WI38 (cell line): ENCODE measurements at regions not wholly inside any gene's neighbourhood (a gene's known extent, or its start where the extent isn't known, plus 50 kb on each side); places are given as distances from the start of the nearest gene placed in this dataset.

Experiments used
- H3K4me3 ChIP-seq: 2 replicates; pipeline ENCODE4 v1.5.1; 2011; ENCODE audit warnings: low read depth, mild to moderate bottlenecking, control low read depth, low read length
- TF ChIP-seq, protein P1 (sequence below): IDR thresholded peaks from 2 replicates; pipeline ENCODE4 v1.5.1; 2012; ENCODE audit warnings: low read depth, mild to moderate bottlenecking, control low read depth, low read length

DNA sequence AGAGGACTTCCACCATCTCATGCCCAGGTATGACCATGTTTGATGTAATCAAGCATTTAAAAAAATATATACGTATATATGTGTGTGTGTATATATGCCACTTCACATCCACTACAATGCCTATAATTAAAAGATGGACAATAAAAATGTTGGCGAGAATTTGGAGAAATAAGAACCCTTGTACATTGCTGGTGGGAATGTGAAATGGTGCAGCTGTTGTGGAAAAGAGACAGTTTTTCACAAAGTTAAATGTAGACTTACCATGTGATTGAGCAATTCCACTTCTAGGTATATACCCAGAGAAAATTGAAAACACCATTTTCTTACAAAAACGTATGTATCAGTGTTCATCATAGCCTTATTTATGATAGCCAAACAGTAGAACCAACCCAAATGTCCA lies 229.2 kb upstream of the WWC1 start:
- no peak overlapping the region for H3K4me3 ChIP-seq
- TF ChIP-seq, protein P1, sequence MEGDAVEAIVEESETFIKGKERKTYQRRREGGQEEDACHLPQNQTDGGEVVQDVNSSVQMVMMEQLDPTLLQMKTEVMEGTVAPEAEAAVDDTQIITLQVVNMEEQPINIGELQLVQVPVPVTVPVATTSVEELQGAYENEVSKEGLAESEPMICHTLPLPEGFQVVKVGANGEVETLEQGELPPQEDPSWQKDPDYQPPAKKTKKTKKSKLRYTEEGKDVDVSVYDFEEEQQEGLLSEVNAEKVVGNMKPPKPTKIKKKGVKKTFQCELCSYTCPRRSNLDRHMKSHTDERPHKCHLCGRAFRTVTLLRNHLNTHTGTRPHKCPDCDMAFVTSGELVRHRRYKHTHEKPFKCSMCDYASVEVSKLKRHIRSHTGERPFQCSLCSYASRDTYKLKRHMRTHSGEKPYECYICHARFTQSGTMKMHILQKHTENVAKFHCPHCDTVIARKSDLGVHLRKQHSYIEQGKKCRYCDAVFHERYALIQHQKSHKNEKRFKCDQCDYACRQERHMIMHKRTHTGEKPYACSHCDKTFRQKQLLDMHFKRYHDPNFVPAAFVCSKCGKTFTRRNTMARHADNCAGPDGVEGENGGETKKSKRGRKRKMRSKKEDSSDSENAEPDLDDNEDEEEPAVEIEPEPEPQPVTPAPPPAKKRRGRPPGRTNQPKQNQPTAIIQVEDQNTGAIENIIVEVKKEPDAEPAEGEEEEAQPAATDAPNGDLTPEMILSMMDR, result no peak

DNA sequence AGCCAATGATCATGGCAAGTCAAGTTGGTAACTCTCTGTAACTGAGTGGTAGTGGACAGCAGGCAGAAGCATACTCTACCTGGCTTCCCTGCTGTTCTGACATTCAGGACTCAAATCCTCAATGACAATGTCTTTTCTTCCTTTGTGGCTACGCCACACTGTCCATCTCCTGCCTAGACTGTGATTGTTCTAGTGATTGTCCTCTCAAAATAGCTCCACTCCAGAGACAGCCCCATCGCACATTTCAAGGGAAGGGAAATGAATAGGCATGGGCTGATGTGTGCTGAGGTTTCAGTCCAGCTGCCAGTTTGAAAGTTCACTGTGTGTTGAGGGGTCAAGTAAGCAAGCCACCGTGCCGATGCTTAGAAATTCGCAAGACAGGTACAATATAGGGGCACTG lies 227.0 kb upstream of the WWC1 start:
- no peak overlapping the region for H3K4me3 ChIP-seq
- TF ChIP-seq, protein P1, result no peak

DNA sequence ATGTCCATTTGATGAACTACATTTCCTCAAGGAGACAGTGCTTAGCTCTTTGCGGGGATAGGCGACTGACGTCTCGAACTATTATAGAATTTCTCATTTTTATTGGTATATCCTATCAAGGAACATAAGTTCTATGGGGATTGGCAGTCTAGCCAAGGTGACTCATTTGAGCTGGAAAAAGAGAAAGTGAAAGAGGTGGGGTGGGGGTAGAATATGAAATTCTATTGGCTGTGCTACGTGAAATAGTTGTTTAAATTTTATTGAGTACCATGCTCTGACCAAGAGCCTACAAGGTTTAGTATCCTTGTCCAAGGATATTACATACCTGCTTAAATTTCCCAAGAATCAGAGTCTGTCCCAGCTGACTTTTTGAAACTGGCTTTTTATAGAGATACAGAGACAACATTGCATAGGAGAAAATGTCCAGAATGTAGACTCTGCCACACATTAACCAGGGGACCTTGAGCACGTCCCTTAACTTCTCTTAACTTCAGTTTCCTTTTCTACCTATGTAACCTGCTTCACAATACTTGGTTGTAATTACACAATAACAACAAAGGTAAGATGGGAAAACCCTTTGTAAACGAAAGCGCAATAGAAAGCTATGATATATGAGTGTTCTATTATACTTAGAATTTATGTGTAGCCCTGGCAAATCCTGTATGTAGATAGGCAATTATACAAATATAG lies 226.4 kb upstream of the WWC1 start:
- TF ChIP-seq, protein P1, result no peak
- H3K4me3 ChIP-seq, result peak overlapping the region; percentile 31

DNA sequence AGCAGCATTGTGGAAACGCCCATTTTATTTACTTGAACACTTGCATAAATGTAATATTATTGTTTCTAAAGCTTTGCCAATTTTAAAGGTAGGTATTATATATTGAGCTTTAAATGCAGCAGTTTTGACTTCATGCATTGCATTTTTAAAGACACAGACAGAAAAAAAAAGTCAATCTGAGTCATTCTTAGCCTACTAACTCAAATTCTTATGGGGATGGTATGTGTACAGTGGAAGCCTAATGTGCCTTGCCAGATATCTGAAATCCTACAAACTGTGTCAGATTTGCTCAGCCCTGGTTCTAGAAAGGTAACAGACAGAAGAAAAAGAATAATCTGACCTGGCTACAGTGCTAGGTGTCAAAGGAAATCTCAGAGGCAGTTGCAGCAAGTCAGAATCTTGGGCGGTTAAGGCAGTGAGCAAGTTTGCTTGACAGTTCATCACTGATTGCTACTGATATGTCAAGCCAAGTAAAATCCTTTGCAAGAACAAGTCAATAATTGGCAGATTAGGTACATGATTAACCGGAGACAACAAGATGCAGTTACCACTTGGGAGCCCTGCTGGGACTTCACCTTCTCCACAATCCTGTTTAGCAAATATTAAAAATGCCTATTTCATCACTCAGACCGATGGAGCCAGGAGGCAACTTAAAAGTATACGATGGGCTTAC lies 224.8 kb upstream of the WWC1 start:
- TF ChIP-seq, protein P1, result no peak

DNA sequence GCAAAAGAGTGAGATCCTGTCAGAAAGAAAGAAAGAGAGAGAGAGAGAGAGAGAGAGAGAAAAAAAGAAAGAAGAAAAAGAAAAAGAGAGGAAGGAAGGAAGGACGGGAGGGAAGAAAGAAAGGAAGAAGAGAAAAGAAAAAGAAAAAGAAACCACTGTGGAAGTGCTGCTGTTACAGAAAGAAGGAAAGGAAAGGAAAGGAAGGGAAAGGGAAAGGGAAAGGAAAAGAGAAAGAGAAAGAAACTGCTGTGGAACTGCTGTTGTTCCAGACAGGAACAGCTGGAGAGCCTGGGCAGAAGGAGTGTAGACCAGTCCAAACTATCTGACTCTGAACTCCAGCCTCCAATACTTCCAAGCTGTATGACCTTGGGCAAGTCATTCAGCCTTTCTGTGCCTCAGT lies 220.7 kb upstream of the WWC1 start:
- TF ChIP-seq, protein P1, result no peak
- H3K4me3 ChIP-seq, result no peak overlapping the region

More for the DNA sequence above, 224.8 kb upstream of the WWC1 start:
- no peak overlapping the region for H3K4me3 ChIP-seq

DNA sequence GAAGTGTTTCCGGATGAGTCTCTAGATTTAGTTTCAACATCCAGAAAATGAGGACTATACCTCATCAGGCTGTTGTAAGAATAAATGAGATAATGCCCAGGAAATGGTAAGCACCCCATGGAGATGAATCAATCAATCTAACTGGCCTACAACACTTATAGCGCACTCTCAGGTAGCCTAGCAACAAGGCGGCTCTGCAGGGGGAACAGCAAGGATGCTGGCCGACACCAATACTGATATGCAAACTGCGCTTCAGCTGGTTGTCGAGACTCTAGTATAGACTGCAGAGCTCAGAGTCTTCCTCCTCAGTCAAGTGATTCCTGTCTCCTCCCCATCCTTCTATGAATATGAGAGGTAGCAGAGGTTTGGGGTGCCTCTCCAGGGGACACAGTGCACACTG lies 218.8 kb upstream of the WWC1 start:
- no peak overlapping the region for H3K4me3 ChIP-seq
- TF ChIP-seq, protein P1, result no peak

DNA sequence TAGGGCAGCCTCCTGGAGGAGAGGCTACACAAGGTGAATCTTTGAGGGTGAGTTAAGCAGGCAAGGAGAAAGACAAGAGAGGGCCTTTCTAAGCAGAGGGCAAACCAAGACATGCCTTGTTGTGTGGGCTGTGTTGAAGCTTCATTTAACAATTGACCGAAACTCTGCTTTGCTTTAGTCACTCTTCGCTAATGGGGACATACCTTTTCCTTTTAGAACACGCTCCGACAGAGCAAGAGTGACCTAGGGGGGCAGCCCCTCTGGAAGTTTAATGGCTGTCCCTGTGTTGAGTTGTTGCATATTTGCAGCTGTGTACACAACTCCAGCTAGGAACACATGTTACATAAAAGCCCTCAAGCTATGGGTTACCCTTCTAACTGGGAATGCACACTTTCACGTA lies 218.1 kb upstream of the WWC1 start:
- TF ChIP-seq, protein P1, result no peak
- H3K4me3 ChIP-seq, result no peak overlapping the region
